ENCODE measurements at regions not wholly inside any gene's neighbourhood (a gene's known extent, or its start where the extent isn't known, plus 50 kb on each side); places are given as distances from the start of the nearest gene placed in this dataset.

DNA sequence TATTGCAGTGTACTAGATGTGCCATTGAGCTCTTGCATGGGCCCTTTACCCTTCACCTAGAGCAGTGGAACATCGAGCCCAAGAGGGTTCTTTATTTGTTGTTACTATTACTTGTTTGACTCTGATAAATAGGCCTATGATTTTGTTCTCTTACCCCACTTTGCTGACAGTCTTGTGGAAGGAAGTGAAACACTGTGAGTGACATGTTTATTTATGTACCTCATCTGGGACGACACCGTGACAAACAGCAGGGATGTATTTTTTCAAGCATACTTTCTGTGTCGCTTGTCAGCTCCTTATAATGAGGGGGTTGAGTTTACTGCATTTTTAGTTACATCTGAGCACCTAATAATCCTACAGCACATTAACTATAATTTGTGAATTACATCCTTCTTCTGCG lies 1010.3 kb upstream of the TENM4 start:
- Histone ChIP-seq H3K27ac (ENCODE audit: low read depth, low read length, poor library complexity, severe bottlenecking) (no peak overlapping the region), H3K4me2 (ENCODE audit: low read length) (no peak overlapping the region), H4K20me1 (ENCODE audit: insufficient read depth, low read length) (no peaks in the 10 kb centered on the region), H3K36me3 (ENCODE audit: insufficient read depth, low read length) (no peaks in the 10 kb centered on the region), H3K4me3 (ENCODE audit: low read depth, low read length, poor library complexity, severe bottlenecking) (no peak overlapping the region), H3K79me2 (ENCODE audit: insufficient read depth, low read length) (no peaks in the 10 kb centered on the region), H2AFZ (ENCODE audit: low read length) (no peak overlapping the region), H3K9me2 (ENCODE audit: low read depth, low read length) (no peaks in the 10 kb centered on the region), H3K27me3 (ENCODE audit: insufficient read depth, low read length) (no peaks in the 10 kb centered on the region), H3K9ac (ENCODE audit: low read length) (no peak overlapping the region), H3F3A (ENCODE audit: insufficient read depth, low read length) (no peaks in the 10 kb centered on the region), H3K9me3 (ENCODE audit: low read length) (no peaks in the 10 kb centered on the region), H3K4me1 (ENCODE audit: insufficient read depth, low read length, severe bottlenecking) (no peaks in the 10 kb centered on the region)
- TF ChIP-seq, protein P1, sequence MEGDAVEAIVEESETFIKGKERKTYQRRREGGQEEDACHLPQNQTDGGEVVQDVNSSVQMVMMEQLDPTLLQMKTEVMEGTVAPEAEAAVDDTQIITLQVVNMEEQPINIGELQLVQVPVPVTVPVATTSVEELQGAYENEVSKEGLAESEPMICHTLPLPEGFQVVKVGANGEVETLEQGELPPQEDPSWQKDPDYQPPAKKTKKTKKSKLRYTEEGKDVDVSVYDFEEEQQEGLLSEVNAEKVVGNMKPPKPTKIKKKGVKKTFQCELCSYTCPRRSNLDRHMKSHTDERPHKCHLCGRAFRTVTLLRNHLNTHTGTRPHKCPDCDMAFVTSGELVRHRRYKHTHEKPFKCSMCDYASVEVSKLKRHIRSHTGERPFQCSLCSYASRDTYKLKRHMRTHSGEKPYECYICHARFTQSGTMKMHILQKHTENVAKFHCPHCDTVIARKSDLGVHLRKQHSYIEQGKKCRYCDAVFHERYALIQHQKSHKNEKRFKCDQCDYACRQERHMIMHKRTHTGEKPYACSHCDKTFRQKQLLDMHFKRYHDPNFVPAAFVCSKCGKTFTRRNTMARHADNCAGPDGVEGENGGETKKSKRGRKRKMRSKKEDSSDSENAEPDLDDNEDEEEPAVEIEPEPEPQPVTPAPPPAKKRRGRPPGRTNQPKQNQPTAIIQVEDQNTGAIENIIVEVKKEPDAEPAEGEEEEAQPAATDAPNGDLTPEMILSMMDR (IDR thresholded peaks at IDR 0.05; ENCODE audit: low read length), result no peak
- no peak for TF ChIP-seq EZH2 (IDR thresholded peaks at IDR 0.05; ENCODE audit: borderline replicate concordance, low read length)

GRCh38 chr11:80448709-80449108 lies 1007.9 kb upstream of the TENM4 start:
- Histone ChIP-seq H3K36me3 (ENCODE audit: insufficient read depth, low read length) (no peaks in the 10 kb centered on the region), H3K4me1 (ENCODE audit: insufficient read depth, low read length, severe bottlenecking) (no peaks in the 10 kb centered on the region), H2AFZ (ENCODE audit: low read length) (no peak overlapping the region), H3K9me3 (ENCODE audit: low read length) (no peaks in the 10 kb centered on the region), H4K20me1 (ENCODE audit: insufficient read depth, low read length) (no peaks in the 10 kb centered on the region), H3K27ac (ENCODE audit: low read depth, low read length, poor library complexity, severe bottlenecking) (no peak overlapping the region), H3K79me2 (ENCODE audit: insufficient read depth, low read length) (no peaks in the 10 kb centered on the region), H3F3A (ENCODE audit: insufficient read depth, low read length) (no peaks in the 10 kb centered on the region), H3K9me2 (ENCODE audit: low read depth, low read length) (no peaks in the 10 kb centered on the region), H3K4me3 (ENCODE audit: low read depth, low read length, poor library complexity, severe bottlenecking) (no peak overlapping the region), H3K9ac (ENCODE audit: low read length) (no peak overlapping the region), H3K27me3 (ENCODE audit: insufficient read depth, low read length) (no peaks in the 10 kb centered on the region), H3K4me2 (ENCODE audit: low read length) (no peak overlapping the region)
- TF ChIP-seq, protein P1 (IDR thresholded peaks at IDR 0.05; ENCODE audit: low read length), result no peak
- no peak for TF ChIP-seq EZH2 (IDR thresholded peaks at IDR 0.05; ENCODE audit: borderline replicate concordance, low read length)

- no peak for TF ChIP-seq EZH2 (IDR thresholded peaks at IDR 0.05; ENCODE audit: borderline replicate concordance, low read length)
- TF ChIP-seq, protein P1 (IDR thresholded peaks at IDR 0.05; ENCODE audit: low read length), result no peak
- Histone ChIP-seq H4K20me1 (ENCODE audit: insufficient read depth, low read length) (no peaks in the 10 kb centered on the region), H3K79me2 (ENCODE audit: insufficient read depth, low read length) (no peaks in the 10 kb centered on the region), H3K4me3 (ENCODE audit: low read depth, low read length, poor library complexity, severe bottlenecking) (no peak overlapping the region), H3K36me3 (ENCODE audit: insufficient read depth, low read length) (no peaks in the 10 kb centered on the region), H3K27me3 (ENCODE audit: insufficient read depth, low read length) (no peaks in the 10 kb centered on the region), H3F3A (ENCODE audit: insufficient read depth, low read length) (no peaks in the 10 kb centered on the region), H2AFZ (ENCODE audit: low read length) (no peak overlapping the region), H3K9ac (ENCODE audit: low read length) (no peak overlapping the region), H3K9me3 (ENCODE audit: low read length) (no peaks in the 10 kb centered on the region), H3K27ac (ENCODE audit: low read depth, low read length, poor library complexity, severe bottlenecking) (no peak overlapping the region), H3K4me2 (ENCODE audit: low read length) (no peak overlapping the region), H3K4me1 (ENCODE audit: insufficient read depth, low read length, severe bottlenecking) (no peaks in the 10 kb centered on the region), H3K9me2 (ENCODE audit: low read depth, low read length) (no peaks in the 10 kb centered on the region)
Measured at GRCh38 chr11:80443177-80443576, 1002.3 kb upstream of the TENM4 start.

Data from OCI-LY1 (cell line).